Limb (tissue), 2 donors: ENCODE measurements at regions not wholly inside any gene's neighbourhood (a gene's known extent, or its start where the extent isn't known, plus 50 kb on each side); places are given as distances from the start of the nearest gene placed in this dataset.

Source experiments
- DNase-seq, 2 donors: peaks; one replicate each; pipeline ENCODE4 v3.0.0-alpha.2; 2016; ENCODE audit errors: extremely low spot score in 2 of 2

DNA sequence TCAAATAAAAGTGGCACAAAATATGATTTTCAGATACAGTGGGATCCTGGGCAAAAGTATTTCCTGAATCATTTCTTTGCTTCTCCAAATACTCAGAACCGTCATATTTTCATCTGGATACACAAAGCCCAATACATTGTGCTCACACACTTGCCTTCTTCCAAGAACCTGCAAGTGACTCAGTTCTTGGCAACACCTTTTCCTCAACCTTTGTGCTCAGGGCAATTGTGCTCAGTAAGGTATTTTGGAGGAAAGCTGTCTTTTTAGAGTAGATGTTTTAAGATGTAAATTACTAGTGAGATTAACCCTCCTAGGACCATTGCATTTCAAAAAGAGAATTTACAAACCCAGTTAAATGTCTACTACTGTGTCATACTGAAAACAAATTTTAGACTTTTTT is 233.5 kb downstream of the EFNB2 start:
- no peak for DNase-seq

DNA sequence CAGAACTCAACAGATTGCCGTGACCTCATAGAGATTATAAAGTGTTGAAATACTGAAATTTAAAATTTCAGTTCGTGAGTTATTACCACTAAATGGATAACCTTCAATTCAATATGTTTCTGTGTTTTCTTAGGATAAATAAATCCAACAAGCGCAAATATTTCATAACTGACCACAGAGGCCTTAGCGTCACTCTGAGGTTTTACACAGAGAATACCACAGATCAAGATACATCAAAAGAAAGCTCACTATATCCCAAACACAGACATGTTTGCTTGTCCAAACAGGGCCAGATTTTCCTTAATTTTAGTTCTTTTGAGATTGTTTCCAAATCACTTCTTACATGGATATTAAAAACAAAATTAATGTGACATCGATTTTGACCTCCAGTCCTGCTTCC is 235.8 kb downstream of the EFNB2 start:
- no peak for DNase-seq

DNA sequence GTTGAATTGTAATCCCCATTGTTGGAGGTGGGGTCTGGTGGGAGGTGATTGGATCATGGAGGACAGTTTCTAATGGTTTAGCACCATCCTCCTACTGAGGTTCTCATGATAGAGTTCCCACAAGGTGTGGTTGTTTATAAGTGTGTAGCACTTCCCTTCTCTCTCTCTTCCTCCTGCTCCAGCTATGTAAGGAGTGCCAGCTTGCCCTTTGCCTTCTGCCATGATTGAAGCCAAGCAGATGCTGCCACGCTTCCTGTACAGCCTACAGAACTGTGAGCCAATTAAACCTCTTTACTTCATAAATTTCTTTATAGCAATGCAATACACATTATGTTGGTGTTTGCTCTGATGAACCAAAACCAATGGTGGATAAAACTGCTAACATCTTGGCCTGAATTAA is 238.2 kb downstream of the EFNB2 start:
- no peak for DNase-seq

- no peak for DNase-seq
These were observed 238.7 kb downstream of the EFNB2 start for GRCh38 chr13:106296723-106297122.

DNA sequence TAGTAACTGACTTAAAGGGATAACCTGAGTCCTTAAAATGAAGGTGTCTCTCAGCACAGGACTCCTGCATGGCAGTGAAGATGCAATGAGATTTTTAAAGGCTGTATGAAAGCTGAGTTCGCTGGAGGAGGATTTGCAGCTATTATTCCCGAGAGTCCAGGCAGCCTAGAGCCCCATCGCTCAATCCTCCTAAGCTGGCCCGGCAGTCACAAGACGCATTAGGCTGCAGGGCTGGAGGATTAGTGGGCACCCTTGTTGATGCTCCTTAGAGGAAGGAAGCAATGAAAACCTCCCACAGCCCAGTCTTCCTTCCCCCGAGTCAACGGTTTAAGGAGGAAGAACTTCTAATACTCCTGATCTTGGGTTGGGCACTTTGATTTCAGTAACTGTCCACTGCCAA is 239.5 kb downstream of the EFNB2 start:
- no peak for DNase-seq

- DNase-seq: no peak
These were observed 244.5 kb downstream of the EFNB2 start for GRCh38 chr13:106291006-106291405.

DNA sequence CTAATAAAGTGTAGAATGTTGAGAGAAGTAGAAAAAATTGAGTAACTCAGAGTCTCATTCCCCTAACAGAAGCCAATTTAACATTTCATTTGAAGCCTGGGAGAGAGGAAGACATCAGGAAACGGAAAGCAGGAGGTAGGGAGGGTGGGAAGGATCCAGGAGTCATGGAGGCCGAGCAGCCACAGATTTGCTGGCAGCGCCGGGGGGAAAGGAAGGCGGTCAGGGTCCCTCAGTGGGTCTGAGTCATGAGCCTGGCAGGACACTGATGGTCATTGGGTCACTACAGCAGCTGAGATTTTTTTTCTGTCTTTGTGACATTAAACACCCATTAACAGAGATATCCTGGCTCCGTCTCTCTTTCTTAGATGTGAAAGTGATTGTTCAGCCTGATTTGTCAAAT is 248.1 kb downstream of the EFNB2 start:
- DNase-seq: no peak

GRCh38 chr13:106286811-106287210 is 248.7 kb downstream of the EFNB2 start:
- DNase-seq: no peak

DNA sequence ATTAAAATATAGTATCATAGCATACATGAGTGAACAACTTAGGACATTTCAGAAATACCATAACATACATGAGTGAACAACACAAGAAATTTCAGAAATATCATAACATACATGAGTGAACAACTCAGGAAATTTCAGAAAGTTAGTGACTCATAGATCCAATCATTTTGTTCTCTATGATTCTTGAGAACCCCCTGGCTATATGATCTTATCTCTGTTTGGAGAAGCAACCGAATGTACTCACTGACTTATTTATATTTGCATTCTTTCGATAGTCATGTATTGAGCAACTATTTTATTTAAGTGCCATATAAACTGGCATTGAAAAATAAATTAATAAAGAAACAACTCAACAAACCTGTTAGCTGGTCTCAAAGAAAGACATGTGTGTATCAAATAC is 251.1 kb downstream of the EFNB2 start:
- no peak for DNase-seq

- no peak for DNase-seq
These were observed 254.0 kb downstream of the EFNB2 start for GRCh38 chr13:106281426-106281825.

DNA sequence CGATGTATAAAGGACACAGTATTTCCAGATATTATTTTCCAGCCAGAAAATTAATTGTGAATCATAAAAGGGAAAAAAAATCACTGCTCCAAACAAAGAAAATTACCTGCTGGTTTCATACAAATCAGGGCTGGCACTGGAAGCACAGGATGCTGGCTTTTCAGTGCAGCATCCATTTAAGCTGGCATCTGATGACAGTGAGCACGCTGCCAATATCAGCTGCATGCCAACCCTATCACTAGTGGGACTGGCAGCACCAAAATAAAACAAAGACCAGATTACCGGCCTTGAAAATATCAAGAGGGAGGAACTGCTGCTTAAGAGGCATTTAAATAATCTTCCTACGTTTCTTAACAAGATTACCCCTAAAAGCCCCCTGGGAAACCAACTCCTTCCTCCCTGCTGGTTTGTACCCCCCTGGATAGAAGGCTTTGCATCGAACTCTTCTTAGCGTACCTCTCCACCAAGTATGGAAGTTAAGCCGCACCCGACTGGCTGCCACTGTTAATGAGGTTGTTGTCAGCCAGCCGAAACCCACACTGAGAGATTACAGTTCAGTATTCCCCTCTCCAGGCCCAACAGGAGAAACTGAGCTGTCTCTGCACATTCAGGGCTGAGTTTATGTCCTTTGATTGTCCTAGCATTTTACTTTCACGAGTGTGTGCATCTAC is 257.8 kb downstream of the EFNB2 start:
- DNase-seq: no peak

DNA sequence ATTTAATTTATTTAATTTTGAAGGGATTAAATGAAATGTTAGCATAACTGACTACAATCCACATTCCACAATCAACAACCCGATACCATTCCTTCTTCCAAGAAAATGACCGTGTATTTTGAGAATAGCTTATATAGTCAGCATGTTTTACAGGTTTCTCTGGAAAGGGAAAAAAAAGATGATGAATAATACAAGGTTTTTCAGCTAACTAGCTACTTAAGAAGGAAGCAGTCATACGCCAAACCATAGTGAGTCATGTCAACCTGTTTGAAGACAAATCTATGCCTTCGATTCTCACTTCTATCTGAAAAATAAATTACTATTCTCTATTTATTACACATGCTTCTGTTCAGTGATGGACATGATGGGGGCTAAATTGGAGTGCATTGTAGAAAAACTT is 258.6 kb downstream of the EFNB2 start:
- DNase-seq: no peak

- DNase-seq: no peak
These were observed 259.9 kb downstream of the EFNB2 start for GRCh38 chr13:106275446-106276032.

DNA sequence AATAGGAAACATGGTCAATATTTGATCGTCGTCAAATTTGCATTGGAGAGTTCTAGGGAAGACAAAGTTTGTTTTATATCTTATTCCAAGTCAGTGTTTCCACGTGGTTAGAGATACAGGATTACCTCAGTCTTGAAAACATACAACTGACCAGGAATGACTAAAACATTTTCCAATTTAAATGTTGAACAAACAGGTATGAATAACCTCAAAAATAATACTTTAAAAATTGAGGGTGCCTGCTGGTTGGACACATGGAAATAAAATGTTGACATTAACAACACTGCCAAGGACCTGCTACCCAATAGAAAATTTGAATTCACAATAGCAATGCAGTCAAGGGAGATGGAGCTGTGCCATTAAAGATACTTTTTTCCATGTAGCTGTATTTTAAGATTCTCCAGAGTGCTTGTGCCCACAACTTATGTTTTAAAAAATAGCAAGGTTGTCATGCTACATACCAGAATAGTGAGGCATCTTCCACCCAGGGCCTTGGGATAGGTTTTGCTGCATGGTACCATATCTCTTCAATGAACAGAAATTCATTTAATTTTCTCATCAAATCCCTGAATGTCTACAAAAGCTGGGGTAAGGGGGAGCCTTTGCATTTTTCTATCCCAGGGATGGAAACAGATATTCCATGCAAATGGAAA is 260.8 kb downstream of the EFNB2 start:
- no peak for DNase-seq

DNA sequence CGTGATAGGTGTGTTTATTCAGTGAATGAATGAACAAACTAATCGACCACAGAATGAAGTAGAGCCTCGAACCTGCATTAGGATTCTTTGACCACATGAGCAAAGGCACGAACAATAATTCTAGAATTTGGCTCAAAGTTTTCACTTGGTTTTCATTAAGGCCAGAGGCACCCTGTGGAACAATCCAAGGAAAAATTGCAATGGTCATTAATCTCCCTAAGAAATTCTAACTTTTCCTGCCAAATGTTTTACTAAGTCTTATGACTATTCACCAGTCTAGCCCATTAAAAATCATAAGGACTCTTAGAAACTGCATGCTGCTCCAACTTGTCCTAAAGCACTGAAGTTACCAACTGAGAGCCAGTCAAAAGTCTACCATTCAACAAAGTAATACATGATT is 271.7 kb downstream of the EFNB2 start:
- DNase-seq: no peak

DNA sequence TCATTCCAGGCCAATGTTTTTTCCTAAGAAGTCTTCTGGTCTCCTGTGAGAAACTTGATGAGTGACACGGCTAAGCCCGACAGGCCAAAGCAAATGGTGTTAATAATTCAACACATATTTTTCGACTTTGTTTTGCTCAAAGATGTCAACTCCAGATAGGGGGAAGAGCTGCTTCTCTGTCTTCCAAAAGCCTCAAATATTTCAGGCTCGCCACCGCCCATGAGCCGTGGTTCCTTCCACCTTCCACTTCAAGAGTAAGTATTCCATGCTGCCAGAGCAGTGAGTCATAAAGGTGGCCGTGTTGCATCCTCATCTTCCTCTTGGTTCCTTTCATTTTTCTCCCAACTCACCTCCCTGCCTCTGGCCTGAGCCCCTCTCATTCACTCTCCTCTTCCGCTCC is 272.6 kb downstream of the EFNB2 start:
- no peak for DNase-seq

DNA sequence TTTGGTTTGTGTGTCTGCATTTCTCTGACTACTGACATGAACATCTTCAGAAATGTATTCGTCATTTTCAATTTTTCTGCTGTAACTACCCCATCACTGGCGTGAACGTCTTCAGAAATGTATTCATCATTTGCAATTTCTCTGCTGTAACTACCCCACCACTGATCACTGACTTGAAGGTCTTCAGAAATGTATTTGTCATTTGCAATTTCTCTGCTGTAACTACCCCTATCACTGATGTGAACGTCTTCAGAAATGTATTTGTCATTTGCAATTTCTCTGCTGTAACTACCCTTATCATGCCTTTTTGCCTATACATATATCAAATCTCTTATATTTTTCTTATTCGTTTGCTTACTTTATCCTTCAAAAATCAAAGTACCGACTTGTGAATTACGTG is 274.0 kb downstream of the EFNB2 start:
- DNase-seq: no peak

GRCh38 chr13:106260352-106260751 is 275.1 kb downstream of the EFNB2 start:
- DNase-seq: no peak

GRCh38 chr13:106259928-106260327 is 275.5 kb downstream of the EFNB2 start:
- no peak for DNase-seq

GRCh38 chr13:106246666-106247188 is 288.7 kb downstream of the EFNB2 start:
- DNase-seq: no peak

- no peak for DNase-seq
These were observed 289.2 kb downstream of the EFNB2 start for GRCh38 chr13:106246242-106246641.

- DNase-seq: no peak
These were observed 292.4 kb downstream of the EFNB2 start for GRCh38 chr13:106243011-106243565.
